HG02943 (cell line): ENCODE measurements at regions not wholly inside any gene's neighbourhood (a gene's known extent, or its start where the extent isn't known, plus 50 kb on each side); places are given as distances from the start of the nearest gene placed in this dataset.

Experiments
- ATAC-seq: cut with Tn5 transposase; IDR thresholded peaks from one replicate; pipeline ENCODE4 v1.9.1; 2021; ENCODE audit warnings: mild to moderate bottlenecking, low read depth, moderate library complexity; ENCODE audit not compliant: unreplicated experiment

DNA sequence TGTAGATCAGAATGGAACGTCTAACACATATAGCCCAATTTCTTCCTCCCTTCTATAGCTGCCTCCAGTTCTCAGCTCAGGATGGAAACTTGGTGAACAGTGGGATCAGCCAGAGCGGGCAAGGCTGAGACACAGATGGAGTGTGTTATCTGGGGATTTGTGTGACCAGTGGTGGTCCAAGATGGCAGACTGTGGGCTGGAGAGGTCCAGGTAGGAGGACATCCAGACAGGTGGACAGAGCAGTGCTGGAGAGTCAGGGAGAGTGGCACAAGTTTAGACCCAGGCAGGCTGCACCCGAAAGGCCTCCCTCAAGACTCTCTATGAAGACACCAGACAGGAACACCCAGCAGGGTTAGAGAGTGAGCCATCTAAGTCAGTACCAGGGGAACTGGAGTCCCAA, 116.1 kb upstream of the CPSF6 start:
- ATAC-seq, result no peak

DNA sequence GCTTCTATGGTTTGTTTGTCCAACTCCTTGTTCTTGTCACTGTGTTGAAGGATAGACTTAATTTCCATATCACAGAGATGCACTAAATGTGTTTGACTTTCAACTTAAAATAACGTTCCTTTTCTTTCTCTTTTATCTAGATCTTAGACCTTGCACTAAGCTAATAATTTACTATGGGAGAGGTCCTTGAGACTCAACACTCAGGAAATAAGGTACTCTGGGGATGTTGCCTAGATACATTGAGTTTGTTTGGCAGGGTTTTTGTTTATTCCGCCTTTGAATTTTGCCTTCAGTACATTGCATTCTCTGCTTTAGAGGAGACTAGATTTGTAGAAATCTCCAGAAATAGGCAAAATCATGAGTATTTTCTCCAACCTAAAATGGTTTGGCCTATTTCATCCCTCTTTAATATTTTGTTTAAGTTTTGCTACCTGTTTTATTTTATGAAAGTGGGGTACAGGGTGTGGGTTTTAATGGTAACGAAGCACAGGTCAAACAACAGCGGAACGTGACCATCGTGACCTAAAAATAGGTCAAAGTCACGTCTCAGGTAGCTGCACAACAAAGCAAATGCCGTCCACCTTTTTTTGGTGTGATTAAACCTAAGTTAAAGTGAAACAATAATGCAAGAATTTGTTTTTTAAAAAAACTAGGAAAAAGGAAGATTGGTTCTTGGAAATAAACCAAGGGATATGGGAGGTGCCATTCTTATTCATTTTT, 115.3 kb upstream of the CPSF6 start:
- ATAC-seq, result no peak

DNA sequence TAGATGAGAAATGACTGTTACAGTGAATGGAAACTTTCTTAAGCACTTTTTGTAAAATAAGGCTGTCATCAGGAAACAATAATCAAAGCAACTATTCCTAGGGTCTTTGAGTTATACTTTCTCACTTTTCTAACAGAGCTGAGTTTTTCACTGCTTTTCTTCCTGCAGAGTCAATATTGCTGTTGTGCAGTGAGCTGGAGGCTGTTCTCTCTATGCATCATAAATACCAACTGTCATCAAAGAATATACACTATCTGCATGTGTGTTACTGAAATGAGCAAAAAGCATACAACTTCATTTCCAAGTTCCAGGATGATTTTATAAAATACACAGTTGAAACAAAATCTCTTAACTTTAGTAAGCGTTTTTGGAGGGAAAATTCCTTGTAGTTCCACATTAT, 110.4 kb upstream of the CPSF6 start:
- no peak for ATAC-seq

DNA sequence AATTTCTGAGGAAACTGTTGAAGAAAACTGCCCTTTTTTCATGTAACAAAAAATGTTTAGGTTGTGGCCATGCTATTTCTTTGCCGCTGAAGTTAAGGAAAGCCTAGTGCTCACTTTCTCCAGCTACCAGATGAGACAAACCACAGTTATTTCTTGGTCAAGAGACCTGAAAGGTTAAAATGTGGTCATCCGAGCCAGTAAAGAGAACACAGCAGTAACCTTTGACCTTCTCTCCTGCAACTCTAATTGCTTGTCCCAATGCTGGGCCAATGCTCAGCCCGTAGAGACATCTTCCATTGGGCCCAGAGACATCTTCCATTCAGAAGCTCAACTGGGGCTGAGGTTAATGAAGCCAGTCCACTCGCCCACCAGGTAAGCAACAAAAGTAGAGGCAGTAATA, 109.8 kb upstream of the CPSF6 start:
- ATAC-seq, result no peak

DNA sequence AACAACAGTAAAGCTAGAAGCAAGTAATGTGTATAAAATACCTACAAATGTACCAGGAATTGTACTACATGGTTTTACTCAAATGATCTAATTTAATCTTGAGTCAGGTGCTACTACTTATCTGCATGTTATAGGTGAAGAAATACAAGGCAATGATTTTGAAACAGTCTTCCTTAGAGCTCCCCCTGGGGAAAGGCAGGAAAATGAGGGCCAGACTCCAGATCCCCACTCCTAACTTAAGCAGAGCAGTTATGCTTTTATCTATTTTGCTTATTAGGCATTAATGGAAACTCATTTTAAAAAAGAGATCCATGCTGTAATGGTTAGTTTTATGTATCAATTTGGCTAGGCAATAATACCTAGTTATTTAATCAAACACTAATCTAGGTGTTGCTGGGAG, 109.3 kb upstream of the CPSF6 start:
- no peak for ATAC-seq

DNA sequence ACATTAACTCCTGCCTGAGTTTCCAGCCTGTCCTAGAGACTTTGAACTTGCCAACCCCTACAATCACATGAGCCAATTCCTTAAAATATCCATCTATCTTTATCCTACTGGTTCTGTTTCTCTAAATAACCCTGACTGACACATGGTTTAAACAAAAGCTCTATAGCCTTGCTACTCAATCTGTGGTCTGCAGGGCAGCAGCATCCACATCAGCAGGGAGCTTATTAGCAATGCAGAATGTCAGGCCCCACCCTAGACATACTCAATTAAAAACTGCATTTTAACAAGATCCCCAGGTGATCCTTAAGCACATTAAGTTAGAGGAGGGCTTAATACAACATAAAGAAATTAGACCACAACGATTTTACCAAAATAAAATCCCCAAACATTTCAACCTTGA, 108.3 kb upstream of the CPSF6 start:
- no peak for ATAC-seq

DNA sequence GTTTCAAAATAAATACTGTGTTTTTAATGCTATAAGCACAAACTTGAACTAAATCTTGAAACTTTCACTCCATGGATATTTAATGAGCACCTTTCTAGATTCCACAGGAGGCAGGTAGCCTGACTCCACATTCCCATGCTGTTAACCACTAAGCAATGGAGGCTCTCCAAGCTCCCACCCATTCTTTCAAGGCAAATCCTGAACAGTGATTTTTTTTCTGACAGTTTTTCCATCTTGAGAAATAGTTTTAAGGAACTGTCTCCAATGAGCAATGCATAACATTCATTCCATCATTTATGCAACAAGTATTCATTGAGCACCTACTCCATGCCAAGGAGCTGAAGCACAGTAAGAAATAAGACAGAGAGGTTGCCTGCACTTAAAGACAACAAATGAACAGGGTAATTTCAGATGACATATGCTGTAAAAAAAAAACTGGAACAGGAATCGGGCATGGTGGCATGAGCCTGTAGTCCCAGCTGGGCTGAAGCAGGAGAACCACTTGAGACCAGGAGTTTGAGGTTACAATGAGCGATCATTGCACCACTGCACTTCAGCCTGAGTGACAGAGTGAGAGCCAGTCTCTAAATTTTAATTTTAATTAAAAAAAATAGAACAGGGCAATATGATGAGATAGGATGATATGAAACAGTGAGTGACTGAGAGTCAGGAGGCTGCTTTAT, 102.3 kb upstream of the CPSF6 start:
- ATAC-seq, result no peak

DNA sequence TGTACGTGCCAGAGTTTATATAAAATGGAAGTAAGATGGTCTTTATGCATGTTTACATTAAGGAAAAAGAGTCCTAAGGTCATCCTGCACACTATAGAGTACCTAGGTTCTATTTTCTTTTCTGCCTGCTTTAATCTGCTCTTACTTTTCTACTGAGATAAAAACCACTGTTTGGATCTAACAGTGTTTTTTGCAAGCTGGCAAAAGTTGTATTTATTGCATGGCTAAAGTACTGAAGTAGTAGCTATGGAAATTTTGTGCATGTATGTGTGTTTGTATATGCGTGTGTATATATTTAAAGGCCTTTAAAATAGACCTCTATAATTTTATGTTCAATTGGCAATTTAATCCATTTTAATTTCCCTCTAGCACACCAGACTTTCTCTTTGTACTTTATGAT, 98.3 kb upstream of the CPSF6 start:
- ATAC-seq, result no peak

DNA sequence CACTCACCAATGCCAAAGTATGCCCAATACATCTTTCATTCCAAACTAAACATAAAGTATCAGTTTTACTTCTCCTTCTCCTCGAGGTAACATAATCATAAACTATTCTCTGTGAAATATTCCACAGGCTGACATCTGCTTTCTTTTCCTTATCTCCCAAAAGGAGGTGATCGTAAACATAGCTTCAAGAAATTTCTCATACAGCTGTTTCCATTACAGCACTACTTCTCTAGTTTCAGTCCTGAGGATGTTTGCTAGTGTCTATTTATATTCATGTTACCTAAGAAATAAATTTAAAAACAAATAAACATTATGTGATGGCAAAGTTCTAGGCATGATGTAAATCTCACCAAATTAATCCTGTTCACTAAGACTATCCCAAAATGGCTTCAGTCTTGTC, 90.1 kb upstream of the CPSF6 start:
- ATAC-seq, result no peak

DNA sequence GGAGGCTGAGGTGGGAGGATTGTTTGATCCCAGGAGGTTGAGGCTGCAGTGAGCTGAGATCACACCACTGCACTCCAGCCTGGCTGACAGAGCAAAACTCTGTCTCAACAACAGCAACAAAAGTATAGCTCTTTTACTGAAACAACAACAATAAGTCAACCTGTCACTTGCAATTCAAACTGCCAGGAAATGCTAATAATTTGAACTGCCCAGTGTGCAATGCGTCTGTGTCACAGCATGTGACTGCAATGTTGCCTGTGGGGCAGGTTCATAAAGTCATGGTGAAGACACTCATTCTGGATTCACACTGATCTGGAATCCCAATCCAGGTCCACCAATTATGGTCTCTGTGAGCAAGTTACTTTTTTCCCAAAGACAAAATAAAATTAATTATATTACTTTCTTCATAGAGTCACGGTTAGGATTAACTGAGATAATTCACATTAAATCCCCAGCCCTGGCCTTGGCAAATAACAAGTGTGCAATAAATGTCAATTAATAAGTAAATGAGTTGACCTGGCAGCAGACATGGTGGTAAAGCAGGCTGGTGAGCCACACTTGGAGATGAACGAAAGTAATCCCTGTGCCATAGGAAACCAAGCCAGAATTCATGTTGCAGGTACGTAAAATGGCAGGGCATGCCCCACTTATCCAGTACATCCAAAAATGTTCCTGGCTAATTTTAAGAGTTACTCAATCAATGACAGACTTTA, 89.1 kb upstream of the CPSF6 start:
- ATAC-seq, result no peak

DNA sequence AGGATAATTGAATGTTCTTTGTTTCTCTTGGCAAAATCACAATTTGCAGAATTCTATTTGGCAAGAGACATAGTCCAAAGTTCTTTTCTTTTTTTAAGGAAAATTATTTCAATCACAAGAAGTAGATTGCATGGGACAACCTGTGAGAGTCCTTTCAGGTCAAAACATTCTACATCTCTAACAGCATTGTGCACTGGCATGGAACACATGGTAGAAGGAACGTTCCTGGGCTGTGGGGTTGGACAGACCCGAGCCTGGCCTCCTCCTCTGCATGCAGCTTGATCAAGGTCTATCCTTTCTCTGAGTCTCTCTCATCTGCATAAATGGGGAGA, 88.6 kb upstream of the CPSF6 start:
- no peak for ATAC-seq

DNA sequence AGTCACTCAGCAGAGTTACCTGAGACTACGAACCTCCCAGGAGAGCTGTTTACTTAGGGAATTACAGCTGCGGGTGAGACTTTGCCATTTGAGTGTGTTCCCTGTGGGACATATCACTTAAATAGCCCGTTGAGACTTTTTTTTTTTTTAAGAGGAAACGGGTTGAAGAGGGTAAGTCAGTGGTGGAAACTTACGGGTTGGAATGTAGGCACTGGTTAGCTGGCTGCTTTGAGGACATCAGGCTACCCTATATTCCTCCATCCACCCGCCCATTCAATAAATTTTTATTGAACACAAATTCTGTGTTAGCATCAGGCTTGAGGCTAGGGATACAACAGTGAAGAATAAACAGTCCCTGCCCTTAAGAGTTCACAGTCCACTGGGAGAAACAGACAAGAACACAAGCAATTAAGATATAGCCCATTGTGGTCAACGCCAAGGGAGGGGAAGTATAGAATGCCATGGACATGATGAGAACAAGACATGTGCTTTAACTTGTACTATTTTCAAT, 88.1 kb upstream of the CPSF6 start:
- no peak for ATAC-seq

DNA sequence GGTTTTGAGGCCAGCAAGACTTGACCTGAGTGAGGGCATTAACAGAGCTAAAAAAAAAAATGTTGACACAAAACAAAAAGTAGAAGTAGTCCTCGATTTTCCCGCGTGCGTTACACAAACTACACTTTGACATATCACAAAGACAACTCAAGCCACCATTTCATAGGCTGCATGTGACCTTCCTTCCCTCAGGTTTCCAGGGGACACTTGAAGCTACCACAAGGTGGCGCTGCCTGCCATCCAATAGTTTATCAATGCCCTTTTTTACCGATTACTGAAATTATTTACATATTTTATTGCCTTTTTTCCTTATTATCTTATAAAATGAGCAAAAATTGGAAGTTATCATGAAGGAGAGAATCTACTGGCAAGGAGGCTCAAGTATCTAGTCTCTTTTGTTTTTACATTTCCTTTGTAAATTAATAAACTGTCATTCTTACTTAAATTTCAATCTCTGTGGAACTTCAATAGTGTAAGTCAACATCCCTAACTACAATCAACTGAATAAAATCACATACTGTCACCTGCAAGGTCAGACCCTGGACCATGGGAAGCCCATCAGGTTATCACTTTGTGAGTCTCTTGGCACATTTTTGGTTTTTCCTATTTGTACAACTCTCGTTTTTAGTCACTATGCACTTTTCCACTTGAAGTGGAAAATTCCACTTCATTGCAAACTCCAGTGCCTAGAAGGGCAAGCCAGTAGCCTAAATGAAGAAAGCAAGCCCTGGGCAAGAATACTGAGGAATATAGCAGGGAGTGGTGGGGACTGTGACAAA, 84.6 kb upstream of the CPSF6 start:
- ATAC-seq, result peak; percentile 47

DNA sequence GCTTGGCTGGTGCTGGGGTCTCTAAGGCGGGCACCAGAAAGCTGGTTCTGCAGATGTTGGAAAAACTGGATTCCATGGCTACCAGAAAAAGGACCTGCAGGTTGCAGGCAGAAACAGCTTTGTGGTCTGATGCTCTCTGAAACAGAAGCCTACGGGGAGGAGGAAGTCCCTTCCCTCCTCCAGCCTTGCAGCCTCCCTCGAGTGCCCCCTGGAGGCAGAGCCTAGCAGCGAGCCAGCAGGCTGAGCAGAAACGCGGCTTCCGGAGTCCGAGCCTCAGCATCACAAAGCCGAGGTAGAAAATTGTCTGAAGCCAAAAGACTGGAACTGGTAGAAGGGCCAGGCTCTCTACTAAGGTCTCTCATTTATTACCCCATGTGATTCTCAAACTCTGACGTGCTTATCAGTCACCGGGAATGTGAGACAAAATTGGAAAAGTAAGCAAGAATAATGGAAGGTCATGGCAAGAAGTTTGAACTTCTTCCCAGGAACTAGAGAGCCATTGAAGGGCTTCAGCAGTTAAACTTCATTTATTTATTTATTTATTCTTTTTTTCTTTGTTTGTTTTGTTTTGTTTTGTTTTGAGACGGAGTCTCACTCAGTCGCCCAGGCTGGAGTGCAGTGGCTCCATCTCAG, 82.2 kb upstream of the CPSF6 start:
- peak; percentile 90 for ATAC-seq

DNA sequence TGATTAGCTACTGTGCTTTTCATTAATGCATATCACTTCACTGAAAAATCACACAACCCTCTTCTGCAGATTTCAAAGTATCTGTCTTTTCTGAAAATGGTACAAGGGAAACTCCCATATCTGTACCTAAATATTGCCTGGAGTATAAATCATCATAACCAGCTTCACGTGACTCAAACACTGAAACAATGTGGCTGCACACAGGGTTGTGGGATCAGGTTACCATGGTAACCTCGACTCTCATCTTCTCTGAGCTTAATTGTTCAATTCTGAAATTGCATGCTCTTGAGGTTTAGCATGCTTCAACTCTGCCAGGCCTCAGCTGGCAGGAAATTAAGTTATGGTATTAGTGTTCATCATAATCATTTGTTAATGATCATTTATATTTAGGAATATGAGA, 77.5 kb upstream of the CPSF6 start:
- ATAC-seq, result no peak

DNA sequence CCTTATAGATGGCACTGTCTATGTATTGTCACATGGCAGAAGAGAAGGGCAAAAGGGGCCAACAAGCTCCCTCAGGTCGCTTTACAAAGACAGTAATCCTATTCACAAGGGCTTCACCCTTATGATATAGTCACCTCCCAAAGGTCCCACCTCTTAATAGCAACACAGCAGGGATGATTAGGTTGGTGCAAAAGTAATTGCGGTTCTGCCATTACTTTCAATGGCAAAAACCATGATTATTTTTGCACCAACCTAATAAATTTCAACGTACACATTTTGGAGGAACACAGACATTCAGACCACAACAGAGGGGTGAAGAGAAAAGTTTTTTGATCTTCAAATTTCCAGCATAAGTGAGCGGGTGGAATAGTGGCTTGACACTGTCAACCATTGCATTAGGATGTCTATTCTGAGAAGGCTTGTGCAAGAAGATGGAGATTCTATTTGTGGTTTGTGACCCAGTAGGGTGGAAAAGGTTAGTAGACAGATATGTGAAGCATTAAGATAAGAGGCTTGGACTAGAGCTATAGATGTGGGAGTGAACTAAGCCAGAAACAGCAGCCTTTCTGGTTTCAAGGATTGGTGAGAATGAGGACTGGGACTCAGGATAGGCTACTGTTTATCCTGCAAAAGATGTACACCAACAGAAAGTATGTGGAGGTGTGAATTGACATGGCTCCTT, 75.5 kb upstream of the CPSF6 start:
- ATAC-seq, result no peak

DNA sequence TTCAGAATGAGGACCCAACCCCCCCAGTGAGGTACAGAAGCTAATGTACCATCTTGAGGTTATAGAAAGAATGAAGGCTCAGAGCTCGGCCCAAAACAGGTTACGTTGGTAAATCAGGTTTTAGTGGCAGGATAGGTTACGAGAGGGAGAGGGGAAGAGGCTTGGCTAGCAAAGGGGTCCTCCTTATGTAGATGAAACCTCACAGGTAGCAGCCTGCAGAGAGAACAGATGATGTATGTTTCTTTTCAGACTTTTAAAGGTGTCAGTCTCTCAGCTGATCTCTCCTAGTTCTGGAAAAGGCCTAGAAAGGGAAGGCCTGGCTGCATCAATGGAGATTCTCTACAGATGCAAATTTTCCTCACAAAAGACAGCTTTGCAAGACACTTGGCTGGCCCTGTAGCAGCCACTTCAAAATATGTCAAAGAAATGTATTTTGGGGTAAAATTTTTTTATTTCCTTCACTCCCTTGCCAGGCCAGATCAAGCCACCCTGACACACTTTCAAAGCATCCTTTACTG, 71.7 kb upstream of the CPSF6 start:
- no peak for ATAC-seq

DNA sequence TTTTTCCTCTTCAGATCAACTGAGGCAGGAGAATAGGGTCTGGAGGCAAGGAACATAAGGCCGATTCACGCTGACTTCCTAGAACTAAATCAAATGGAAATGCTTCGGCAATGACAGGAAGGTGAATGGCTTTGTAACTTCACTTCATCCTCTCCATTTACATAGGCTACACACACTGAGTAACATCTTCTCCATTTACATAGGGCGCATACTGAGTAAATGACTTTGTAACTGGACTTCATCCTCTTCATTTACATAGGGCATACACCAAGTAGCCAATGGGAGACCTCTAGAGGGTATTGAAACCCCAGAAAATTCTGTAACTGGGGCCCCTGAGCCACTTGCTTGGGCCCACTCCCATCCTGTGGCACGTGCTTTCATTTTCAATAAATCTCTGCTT, 71.0 kb upstream of the CPSF6 start:
- no peak for ATAC-seq

DNA sequence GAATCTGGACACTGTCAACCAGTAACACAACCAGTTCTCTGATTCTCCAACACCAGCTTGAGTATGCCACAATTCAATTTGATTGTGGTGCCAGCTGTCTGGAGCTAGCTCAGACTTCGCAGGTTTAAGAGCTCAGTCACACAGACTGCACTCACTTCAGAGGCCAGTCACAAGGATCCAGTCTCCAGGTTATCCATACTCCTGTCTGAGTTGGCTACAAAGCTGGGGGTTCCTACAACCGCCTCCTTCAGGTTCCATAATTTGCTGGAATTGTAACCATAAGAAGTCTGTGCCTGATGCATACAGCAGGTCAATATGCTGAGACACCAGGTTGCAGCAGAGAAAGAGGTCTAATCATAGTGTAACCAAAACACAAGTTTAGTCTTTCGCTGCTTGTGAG, 70.5 kb upstream of the CPSF6 start:
- no peak for ATAC-seq

DNA sequence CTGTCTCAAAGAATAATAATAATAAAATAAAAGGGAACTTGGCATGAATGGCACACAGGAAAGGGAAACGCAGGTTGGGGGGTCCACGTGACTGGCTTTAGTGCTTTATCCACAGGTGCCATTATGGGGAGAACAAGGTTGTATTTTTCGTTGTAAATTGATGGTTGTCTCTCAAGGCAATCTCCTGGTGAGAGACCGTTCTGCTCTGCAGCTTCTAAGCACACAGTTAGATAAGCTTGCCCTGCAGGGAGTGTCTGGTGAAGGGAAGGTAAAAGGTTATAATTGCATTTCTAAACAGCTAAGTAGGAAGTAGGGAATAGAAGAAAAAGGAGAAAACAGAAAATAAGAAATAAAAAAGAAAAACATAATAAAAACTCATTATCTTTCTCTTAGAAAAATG, 69.1 kb upstream of the CPSF6 start:
- no peak for ATAC-seq
